Inflammatory macrophage treated with lipopolysaccharide for 1 hour (primary cell): ENCODE measurements at regions not wholly inside any gene's neighbourhood (a gene's known extent, or its start where the extent isn't known, plus 50 kb on each side); places are given as distances from the start of the nearest gene placed in this dataset.
"Not testable (repeated sequence)": the region's sequence is repeated elsewhere in the genome, so short reads cannot be mapped to it uniquely, and the experiment has no call there.

ENCODE experiments used
- DNase-seq, 2 donors: peaks; one replicate each; pipeline ENCODE4 v3.0.0-alpha.2; 2020 to 2022

- DNase-seq: no peak
Measured at GRCh38 chr4:159859656-159860148, 756.8 kb downstream of the RAPGEF2 start.

- DNase-seq: no peak
Measured at GRCh38 chr4:159860945-159861344, 758.1 kb downstream of the RAPGEF2 start.

- DNase-seq: no peak
Measured at GRCh38 chr4:159864337-159864736, 761.5 kb downstream of the RAPGEF2 start.

GRCh38 chr4:159867673-159868072 lies 764.8 kb downstream of the RAPGEF2 start:
- no peak for DNase-seq

- DNase-seq: not testable (repeated sequence)
Measured at GRCh38 chr4:159868936-159869335, 766.1 kb downstream of the RAPGEF2 start.

- DNase-seq: no peak
Measured at GRCh38 chr4:159871141-159871540, 768.3 kb downstream of the RAPGEF2 start.

- no peak for DNase-seq
Measured at GRCh38 chr4:159881158-159881557, 778.3 kb downstream of the RAPGEF2 start.

- DNase-seq: no peak
Measured at GRCh38 chr4:159884989-159885388, 782.1 kb downstream of the RAPGEF2 start.

- no peak for DNase-seq
Measured at GRCh38 chr4:159899596-159899995, 796.7 kb downstream of the RAPGEF2 start.

GRCh38 chr4:159900562-159900961 lies 797.7 kb downstream of the RAPGEF2 start:
- no peak for DNase-seq

- no peak for DNase-seq
Measured at GRCh38 chr4:159902648-159903047, 799.8 kb downstream of the RAPGEF2 start.

- DNase-seq: no peak
Measured at GRCh38 chr4:159904906-159905305, 802.0 kb downstream of the RAPGEF2 start.

GRCh38 chr4:159906051-159906450 lies 803.2 kb downstream of the RAPGEF2 start:
- no peak for DNase-seq

- no peak for DNase-seq
Measured at GRCh38 chr4:159906517-159906916, 803.6 kb downstream of the RAPGEF2 start.

- DNase-seq: no peak
Measured at GRCh38 chr4:159910721-159911120, 807.8 kb downstream of the RAPGEF2 start.

- no peak for DNase-seq
Measured at GRCh38 chr4:159922119-159922518, 819.2 kb downstream of the RAPGEF2 start.

GRCh38 chr4:159925770-159926169 lies 822.9 kb downstream of the RAPGEF2 start:
- no peak for DNase-seq

- no peak for DNase-seq
Measured at GRCh38 chr4:159926871-159927270, 824.0 kb downstream of the RAPGEF2 start.

- DNase-seq: no peak
Measured at GRCh38 chr4:159927781-159928180, 824.9 kb downstream of the RAPGEF2 start.

- not testable (repeated sequence) for DNase-seq
Measured at GRCh38 chr4:159934602-159935001, 831.7 kb downstream of the RAPGEF2 start.

GRCh38 chr4:159937595-159937994 lies 834.7 kb downstream of the RAPGEF2 start:
- no peak for DNase-seq

GRCh38 chr4:159939681-159940080 lies 836.8 kb downstream of the RAPGEF2 start:
- not testable (repeated sequence) for DNase-seq

- no peak for DNase-seq
Measured at GRCh38 chr4:159941076-159941475, 838.2 kb downstream of the RAPGEF2 start.

- DNase-seq: no peak
Measured at GRCh38 chr4:159944477-159944876, 841.6 kb downstream of the RAPGEF2 start.

- DNase-seq: peak; percentile 4 to 67
Measured at GRCh38 chr4:159946983-159947615, 844.2 kb downstream of the RAPGEF2 start.
